ENCODE measurements at regions not wholly inside any gene's neighbourhood (a gene's known extent, or its start where the extent isn't known, plus 50 kb on each side); places are given as distances from the start of the nearest gene placed in this dataset.

DNA sequence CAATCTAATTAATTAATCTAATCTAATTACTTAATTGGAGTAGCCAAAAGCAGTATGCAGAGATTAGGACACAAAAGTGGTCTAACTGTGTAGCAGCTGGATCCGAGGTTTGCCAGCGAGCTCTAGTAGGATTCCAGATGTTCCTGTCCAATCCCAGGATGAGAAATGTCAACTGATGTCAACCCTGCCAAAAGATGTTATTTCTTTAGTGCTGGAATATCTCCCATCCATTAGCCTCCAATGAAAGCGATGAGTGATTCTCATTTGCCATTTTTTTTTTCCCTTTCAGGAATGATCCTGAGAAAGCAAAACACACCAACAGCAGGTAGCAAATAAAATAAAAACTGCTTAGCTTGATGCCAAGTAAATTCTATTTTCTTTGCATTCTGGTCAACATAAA lies 372.9 kb downstream of the STIM2 start:
- no peak for ATAC-seq
- H3K9me3 Mint-ChIP-seq = no peaks in the 10 kb centered on the region
- H3K4me3 Mint-ChIP-seq = no peak overlapping the region
- no peaks in the 10 kb centered on the region for H3K4me1 Mint-ChIP-seq (ENCODE audit: low read depth)
- DNase-seq = no peak
- H3K27me3 Mint-ChIP-seq (ENCODE audit: low read depth) = peaks cover 5% of the 10 kb centered on the region
- no peaks in the 10 kb centered on the region for H3K36me3 Mint-ChIP-seq (ENCODE audit: insufficient read depth)

DNA sequence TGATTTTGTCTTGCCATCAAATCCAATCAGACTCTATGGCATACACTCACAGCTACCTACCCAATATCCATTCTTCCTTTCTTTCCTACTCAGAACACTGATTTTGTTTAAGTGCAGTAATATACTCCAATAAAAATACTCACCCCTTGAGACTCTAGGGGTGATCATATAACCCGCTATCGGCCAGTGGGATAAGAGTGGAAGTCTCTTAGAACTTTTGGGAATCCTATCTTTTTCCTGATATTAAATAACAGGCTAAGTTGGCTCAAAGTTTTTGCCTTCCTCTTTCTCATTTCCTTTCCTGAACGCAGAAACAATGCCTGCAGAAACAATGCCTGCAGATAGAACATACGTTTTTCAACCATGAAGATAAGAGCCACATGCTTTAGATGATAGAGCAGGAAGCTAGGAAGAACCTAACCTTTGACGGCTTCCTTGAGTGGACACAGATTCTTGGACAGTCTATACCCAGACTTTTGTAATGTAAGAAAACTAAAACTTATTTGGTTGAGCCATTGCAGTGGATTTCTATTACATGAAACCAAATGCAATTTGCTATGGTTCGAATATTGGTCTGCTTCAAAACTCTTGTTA lies 373.8 kb downstream of the STIM2 start:
- no peak for ATAC-seq
- DNase-seq = no peak
- Mint-ChIP-seq H3K27me3 (ENCODE audit: low read depth) (peaks cover 5% of the 10 kb centered on the region), H3K9me3 (peaks cover 3% of the 10 kb centered on the region), H3K4me1 (ENCODE audit: low read depth) (no peaks in the 10 kb centered on the region), H3K36me3 (ENCODE audit: insufficient read depth) (no peaks in the 10 kb centered on the region), H3K4me3 (no peak overlapping the region)

DNA sequence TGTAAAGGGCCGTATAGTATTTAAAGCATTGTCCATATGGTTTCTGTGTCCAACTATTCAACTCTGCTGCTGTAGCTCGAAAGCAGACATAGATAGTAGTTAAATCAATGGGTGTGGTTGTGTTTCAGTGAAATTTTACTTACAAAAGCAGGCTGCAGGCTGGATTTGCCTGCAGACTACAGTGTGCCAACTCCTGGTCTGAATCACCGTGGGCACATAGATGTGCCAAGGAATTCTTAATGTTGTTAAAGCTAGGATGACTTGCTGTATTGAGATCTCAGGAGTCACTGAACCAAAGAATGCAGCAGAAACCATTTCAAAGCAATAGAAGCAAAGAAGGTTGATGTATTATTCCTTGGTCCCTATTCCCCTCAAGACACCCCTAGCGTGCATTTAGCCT lies 379.0 kb downstream of the STIM2 start:
- H3K4me3 Mint-ChIP-seq = no peak overlapping the region
- no peaks in the 10 kb centered on the region for H3K4me1 Mint-ChIP-seq (ENCODE audit: low read depth)
- DNase-seq = no peak
- H3K9me3 Mint-ChIP-seq = peaks cover 3% of the 10 kb centered on the region
- no peaks in the 10 kb centered on the region for H3K36me3 Mint-ChIP-seq (ENCODE audit: insufficient read depth)
- H3K27me3 Mint-ChIP-seq (ENCODE audit: low read depth) = peaks cover 5% of the 10 kb centered on the region
- ATAC-seq = no peak

DNA sequence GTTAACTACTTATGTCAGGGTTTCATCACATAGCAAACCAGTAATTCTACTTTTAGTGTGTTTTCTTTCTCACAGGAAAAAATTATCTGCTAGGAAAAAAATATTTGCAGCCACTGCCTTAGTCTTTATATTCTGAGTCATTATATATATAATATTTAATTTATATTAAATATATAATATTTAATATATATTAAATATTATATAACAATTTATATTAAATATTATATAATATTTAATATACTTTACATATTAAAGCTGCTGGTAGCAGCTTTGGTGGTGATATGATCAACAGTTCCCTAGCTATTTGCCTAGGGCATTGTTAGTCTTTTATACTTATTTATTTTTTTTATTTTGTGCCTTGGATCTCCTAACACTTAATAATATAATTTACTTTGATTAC lies 381.6 kb downstream of the STIM2 start:
- Mint-ChIP-seq H3K4me3 (no peak overlapping the region), H3K9me3 (peaks cover 3% of the 10 kb centered on the region), H3K36me3 (ENCODE audit: insufficient read depth) (no peaks in the 10 kb centered on the region), H3K4me1 (ENCODE audit: low read depth) (no peaks in the 10 kb centered on the region), H3K27me3 (ENCODE audit: low read depth) (no peaks in the 10 kb centered on the region)
- no peak for ATAC-seq
- DNase-seq = no peak

DNA sequence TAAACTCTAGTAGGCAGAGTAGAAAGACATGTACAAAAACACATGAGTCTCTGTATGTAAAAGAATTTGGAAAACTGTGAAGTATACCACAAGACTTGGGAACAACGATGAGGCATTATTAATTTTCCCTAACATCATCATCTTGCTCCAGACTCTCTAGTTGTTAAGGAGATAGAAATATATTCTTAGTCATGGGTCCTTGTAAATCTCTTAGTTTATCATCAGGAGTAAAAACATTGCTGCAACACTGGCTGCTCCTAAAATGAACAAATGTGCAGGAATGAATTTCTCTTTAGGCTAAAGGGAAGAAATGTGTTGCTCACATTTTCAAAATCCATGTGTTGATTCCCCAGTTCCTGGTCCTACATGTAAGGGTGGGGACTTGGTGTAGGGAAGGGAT lies 384.6 kb downstream of the STIM2 start:
- Mint-ChIP-seq H3K9me3 (no peaks in the 10 kb centered on the region), H3K4me3 (no peak overlapping the region), H3K27me3 (ENCODE audit: low read depth) (no peaks in the 10 kb centered on the region), H3K4me1 (ENCODE audit: low read depth) (no peaks in the 10 kb centered on the region), H3K36me3 (ENCODE audit: insufficient read depth) (no peaks in the 10 kb centered on the region)
- ATAC-seq = no peak
- DNase-seq = no peak

DNA sequence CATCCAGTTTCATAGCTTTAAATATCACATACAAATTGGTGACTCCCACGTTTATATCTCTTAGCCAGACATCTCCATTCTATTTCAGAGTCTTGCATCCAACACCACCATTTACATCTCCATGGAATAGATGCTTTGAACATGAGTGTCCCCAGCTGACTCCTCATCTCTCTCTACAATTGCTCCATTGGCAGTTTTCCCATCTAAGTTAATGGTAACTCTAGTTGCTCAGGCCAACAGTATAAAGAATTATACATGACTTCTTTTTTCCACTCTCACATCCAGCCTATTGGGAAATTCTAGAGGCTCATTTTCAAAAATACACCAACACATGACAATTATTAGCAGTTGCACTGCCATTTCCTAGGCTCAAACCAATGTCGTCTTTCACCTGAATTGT lies 388.2 kb downstream of the STIM2 start:
- no peak overlapping the region for H3K4me3 Mint-ChIP-seq
- ATAC-seq (no peak), DNase-seq (no peak)
- H3K9me3 Mint-ChIP-seq = no peaks in the 10 kb centered on the region
- H3K36me3 Mint-ChIP-seq (ENCODE audit: insufficient read depth) = no peaks in the 10 kb centered on the region
- H3K27me3 Mint-ChIP-seq (ENCODE audit: low read depth) = no peaks in the 10 kb centered on the region
- H3K4me1 Mint-ChIP-seq (ENCODE audit: low read depth) = no peaks in the 10 kb centered on the region

DNA sequence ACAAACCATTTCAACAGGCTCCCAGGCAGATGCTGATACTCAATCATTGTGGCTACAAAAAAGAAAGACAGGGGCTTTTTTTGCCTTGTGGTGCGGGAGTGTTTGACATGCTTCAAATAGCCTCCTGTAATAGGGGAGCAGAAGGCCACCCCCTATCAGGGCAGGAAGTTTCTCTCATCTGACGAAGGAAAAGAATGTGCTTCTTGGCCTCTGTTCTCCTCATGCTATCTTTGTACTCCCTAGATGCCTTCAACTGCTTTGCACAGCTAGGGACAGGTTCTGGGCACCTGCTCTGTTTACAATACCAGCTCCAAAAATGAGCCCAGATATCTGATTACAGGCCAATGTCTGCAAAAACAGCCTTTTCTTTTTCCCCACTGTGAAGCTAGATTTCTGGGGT lies 391.1 kb downstream of the STIM2 start:
- ATAC-seq (no peak), DNase-seq (no peak)
- H3K9me3 Mint-ChIP-seq = peaks cover 3% of the 10 kb centered on the region
- no peaks in the 10 kb centered on the region for H3K4me1 Mint-ChIP-seq (ENCODE audit: low read depth)
- H3K36me3 Mint-ChIP-seq (ENCODE audit: insufficient read depth) = no peaks in the 10 kb centered on the region
- no peaks in the 10 kb centered on the region for H3K27me3 Mint-ChIP-seq (ENCODE audit: low read depth)
- H3K4me3 Mint-ChIP-seq = no peak overlapping the region

DNA sequence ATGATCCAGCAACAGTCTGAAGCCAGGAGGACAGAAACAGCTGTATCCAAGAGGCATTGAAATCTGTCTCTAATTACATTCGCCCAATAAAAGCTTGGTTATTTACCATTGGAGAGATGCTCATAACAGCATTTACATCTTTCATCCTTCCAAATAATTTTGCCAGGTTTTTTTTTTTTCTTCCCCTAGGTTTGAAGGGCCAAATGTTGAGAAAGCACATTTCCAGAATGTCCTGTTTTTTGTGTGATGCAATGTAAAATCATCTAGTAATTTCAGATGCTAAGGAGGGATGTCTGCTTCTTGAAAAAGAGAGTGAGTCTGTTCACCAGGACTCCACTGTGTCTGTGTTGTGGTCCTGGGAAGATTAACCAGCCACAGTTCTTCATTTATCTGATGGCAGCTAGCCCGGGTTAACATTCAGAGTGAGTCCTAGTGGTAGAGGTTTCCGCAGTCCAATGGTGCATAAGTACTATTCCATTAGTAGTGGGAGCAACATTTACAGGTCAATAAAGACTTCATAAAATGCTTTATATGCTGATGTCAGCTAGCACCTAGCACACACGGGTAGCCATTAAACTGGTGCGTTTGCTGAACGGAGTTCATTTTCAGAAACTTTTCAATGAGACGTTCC lies 406.8 kb downstream of the STIM2 start:
- no peaks in the 10 kb centered on the region for H3K27me3 Mint-ChIP-seq (ENCODE audit: low read depth)
- no peak overlapping the region for H3K4me3 Mint-ChIP-seq

DNA sequence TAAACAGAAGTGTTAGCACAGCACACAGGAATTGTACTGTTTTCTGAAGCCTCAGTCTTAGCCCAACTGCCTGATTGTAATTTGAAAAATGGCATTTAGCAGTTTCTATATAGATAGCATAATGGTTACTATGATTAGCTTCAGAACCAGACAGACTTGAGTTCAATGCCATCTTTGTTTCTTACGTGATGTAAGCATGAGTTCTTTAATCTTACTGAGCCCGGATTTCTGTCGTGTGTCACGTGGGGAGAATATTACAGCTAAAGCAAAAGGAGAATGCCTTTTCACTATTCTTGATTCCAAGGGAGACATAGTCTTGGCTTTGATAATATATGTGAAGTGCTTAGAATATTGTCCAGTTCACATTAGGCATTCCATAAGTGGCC lies 407.3 kb downstream of the STIM2 start:
- Mint-ChIP-seq H3K36me3 (ENCODE audit: insufficient read depth) (no peaks in the 10 kb centered on the region), H3K27me3 (ENCODE audit: low read depth) (no peaks in the 10 kb centered on the region), H3K4me3 (no peak overlapping the region), H3K9me3 (no peaks in the 10 kb centered on the region), H3K4me1 (ENCODE audit: low read depth) (no peaks in the 10 kb centered on the region)
- DNase-seq = no peak
- no peak for ATAC-seq

More for the DNA sequence above, 406.8 kb downstream of the STIM2 start:
- H3K9me3 Mint-ChIP-seq = no peaks in the 10 kb centered on the region
- ATAC-seq = no peak
- no peaks in the 10 kb centered on the region for H3K4me1 Mint-ChIP-seq (ENCODE audit: low read depth)
- no peak for DNase-seq
- no peaks in the 10 kb centered on the region for H3K36me3 Mint-ChIP-seq (ENCODE audit: insufficient read depth)

DNA sequence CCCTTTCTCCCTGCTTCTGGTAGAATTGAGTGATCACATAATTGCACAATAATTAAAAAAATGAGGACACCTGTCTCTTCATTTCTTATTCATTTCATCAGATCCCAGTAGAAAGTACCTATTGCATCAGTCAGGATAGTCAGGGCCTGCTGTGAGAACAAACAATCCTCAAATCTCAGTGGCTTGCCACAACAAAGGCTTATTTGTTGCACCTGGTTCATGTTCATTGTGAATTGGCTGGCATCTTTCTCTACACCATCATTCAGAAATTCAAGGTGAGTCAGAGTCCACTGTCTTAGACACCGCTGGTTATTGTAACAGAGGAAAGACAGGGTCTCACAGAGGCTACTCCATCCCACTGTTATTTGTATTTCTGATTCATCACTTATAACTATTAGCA lies 409.8 kb downstream of the STIM2 start:
- no peaks in the 10 kb centered on the region for H3K9me3 Mint-ChIP-seq
- no peaks in the 10 kb centered on the region for H3K27me3 Mint-ChIP-seq (ENCODE audit: low read depth)
- H3K4me1 Mint-ChIP-seq (ENCODE audit: low read depth) = no peaks in the 10 kb centered on the region
- ATAC-seq (no peak), DNase-seq (no peak)
- H3K4me3 Mint-ChIP-seq = no peak overlapping the region
- H3K36me3 Mint-ChIP-seq (ENCODE audit: insufficient read depth) = no peaks in the 10 kb centered on the region

DNA sequence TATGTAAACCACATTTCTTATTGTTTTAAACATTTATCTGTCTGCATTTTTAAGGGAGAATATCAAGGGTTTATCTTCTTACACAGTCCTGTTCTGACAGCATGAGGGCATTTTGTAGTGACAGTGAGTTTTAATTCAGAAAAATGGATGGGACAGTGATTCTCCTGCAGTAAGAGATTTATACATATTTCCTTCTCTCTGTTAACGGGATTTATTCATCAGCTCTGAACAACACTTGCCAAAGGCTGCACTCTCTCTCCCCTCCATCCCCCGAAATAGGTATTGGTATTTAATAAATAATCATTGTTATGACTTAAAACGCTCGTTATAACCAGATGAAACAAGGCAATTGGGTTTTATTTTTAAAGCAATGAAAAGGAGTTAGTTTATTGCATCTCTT lies 410.9 kb downstream of the STIM2 start:
- Mint-ChIP-seq H3K4me3 (no peak overlapping the region), H3K9me3 (no peaks in the 10 kb centered on the region), H3K36me3 (ENCODE audit: insufficient read depth) (no peaks in the 10 kb centered on the region), H3K4me1 (ENCODE audit: low read depth) (no peaks in the 10 kb centered on the region), H3K27me3 (ENCODE audit: low read depth) (no peaks in the 10 kb centered on the region)
- ATAC-seq (no peak), DNase-seq (no peak)

DNA sequence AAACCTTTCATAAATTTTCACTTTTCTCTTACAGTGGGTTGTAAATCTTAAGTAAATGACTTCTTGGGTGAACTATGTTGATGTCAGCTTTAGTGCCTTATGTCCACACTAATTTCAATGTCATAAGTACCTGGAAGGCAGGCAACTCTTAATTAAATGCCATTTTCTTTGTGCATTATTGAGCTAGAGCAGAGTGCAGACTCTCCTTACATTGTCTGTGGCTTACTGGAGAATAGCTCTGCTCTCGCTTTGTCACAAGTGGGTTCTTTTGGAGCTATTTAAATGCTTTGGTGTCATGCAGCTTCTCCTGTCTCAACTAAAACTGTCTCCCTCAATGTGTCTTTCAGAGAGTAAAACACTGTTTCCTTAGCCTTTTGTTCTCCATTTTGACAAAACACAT lies 411.6 kb downstream of the STIM2 start:
- no peak for ATAC-seq
- DNase-seq = no peak
- H3K27me3 Mint-ChIP-seq (ENCODE audit: low read depth) = no peaks in the 10 kb centered on the region
- H3K9me3 Mint-ChIP-seq = no peaks in the 10 kb centered on the region
- no peaks in the 10 kb centered on the region for H3K4me1 Mint-ChIP-seq (ENCODE audit: low read depth)
- no peak overlapping the region for H3K4me3 Mint-ChIP-seq
- no peaks in the 10 kb centered on the region for H3K36me3 Mint-ChIP-seq (ENCODE audit: insufficient read depth)

DNA sequence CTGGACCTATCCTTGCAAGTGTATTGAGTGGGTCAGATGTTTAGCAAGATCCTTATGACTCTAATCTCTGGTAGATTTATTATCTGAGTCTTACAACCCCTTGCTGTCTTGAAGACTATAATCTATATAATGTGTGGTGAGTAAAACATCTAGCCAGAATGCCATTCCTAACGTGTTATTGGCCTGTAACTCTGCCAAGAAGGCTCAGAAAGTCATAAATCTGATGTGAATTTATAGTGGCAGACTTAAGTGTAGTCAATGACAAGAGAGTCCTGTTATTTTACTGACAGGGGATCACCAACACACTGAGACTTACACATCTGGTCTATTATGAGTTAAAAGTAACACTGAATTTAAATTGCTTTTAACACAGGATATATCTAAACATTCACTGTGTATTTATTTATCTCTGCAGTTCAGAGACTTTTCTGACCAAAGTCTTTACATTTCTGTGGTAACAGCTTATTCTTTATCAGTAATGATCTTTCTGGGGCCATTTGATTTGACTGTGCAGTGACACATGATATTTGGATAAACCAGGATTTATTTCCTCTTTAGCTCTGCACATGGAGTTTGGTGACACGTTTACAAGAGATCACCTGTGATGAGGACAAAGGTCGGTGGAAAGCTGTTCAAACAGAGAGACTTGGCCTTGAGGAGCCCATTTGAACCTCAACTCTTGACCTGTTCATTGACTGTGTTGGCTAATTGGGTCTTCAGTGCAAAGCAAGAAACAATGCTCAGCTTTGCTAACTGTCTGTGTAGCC lies 415.8 kb downstream of the STIM2 start:
- Mint-ChIP-seq H3K4me3 (no peak overlapping the region), H3K9me3 (peaks cover 5% of the 10 kb centered on the region), H3K36me3 (ENCODE audit: insufficient read depth) (no peaks in the 10 kb centered on the region), H3K4me1 (ENCODE audit: low read depth) (no peaks in the 10 kb centered on the region), H3K27me3 (ENCODE audit: low read depth) (no peaks in the 10 kb centered on the region)
- DNase-seq (no peak), ATAC-seq (no peak)

DNA sequence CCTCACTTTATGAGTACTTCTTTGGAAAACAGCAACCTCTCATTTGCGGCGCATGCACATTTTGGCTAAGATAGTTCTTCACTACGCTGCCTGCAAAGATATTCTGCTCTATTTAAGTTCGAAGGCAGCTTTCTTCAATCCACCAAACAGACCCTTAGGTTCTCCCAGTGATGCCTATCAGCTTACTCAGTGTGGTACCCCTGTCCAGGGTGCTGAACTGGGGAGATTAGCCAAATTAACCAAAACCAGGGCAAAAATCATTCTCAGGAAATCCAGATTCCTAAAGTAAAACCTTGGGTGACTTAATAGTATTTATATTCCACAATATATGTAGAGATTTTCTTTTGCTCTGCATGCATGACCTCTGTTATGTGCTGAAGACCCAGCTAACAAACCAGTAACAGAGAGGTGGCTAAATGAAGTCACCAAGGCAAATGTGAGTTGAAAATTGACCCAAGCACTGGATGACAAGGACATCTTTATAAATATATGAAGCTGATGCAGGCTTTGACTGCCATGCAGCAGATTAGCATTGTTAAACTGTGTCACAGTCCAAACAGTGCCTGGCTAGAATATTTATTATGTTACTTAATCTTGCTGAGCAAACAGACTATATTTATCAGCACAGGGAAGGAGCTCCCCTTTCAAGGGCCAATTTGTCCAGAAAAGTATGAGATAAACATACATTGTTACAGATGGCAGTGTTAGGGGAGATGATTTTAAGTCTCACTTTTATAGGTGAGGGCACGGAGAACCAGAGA lies 418.2 kb downstream of the STIM2 start:
- Mint-ChIP-seq H3K9me3 (peaks cover 9% of the 10 kb centered on the region), H3K27me3 (ENCODE audit: low read depth) (no peaks in the 10 kb centered on the region), H3K4me3 (no peak overlapping the region), H3K36me3 (ENCODE audit: insufficient read depth) (no peaks in the 10 kb centered on the region), H3K4me1 (ENCODE audit: low read depth) (no peaks in the 10 kb centered on the region)
- ATAC-seq (no peak), DNase-seq (no peak)

All from activated T-cell treated with anti-CD3 and anti-CD28 coated beads, Interleukin-2, amount 50 U/mL, for 4 hours (primary cell).